Adrenal gland (tissue), 9 donors: ENCODE measurements at regions not wholly inside any gene's neighbourhood (a gene's known extent, or its start where the extent isn't known, plus 50 kb on each side); places are given as distances from the start of the nearest gene placed in this dataset.

Source experiments
- DNase-seq, 7 donors: peaks; one replicate each; pipeline ENCODE4 v3.0.0-alpha.2; 2019 to 2020
- H3K27ac ChIP-seq, 5 donors: fragments of 200-600 bp; sonication (generic) in 4 of 5; 1 replicate in 3 of 5; 2 replicates in 2 of 5; pipeline versions ENCODE4 v1.5.1 to v1.8.0; 2016 to 2020; ENCODE audit warnings: mild to moderate bottlenecking in 1 of 5
- H3K27me3 ChIP-seq: fragments of 200-600 bp; 2 replicates; pipeline ENCODE4 v1.8.0; 2021
- H3K36me3 ChIP-seq, 2 donors: fragments of 200-600 bp; replicated peaks in 1 of 2; 1 replicate in 1 of 2; 2 replicates in 1 of 2; pipeline versions ENCODE4 v1.5.1 to v1.8.0; 2018 to 2022
- H3K4me1 ChIP-seq, 2 donors: fragments of 200-600 bp; replicated peaks in 1 of 2; 1 replicate in 1 of 2; 2 replicates in 1 of 2; pipeline versions ENCODE4 v1.5.1 to v1.8.0; 2018 to 2021
- H3K4me3 ChIP-seq, 4 donors: fragments of 200-600 bp; sonication (generic) in 3 of 4; one replicate each; pipeline ENCODE4 v1.5.1; 2016 to 2018
- H3K9me3 ChIP-seq, 3 donors: fragments of 200-600 bp; sonication (generic) in 1 of 3; replicated peaks in 1 of 3; 1 replicate in 2 of 3; 2 replicates in 1 of 3; pipeline versions ENCODE4 v1.5.1 to v1.8.0; 2016 to 2021
- CTCF ChIP-seq, 6 experiments: fragments of 450-650 bp in 4 of 6; fragments of 200-600 bp in 2 of 6; sonication (generic) in 1 of 6; IDR thresholded peaks; 1 replicate in 5 of 6; 2 replicates in 1 of 6; pipeline versions ENCODE4 v1.5.1 to v1.8.0; 2016 to 2021; ENCODE audit warnings: antibody characterized with exemption in 6 of 6, mild to moderate bottlenecking in 2 of 6, moderate library complexity in 1 of 6
- POLR2A ChIP-seq, 2 donors: fragments of 450-650 bp; IDR thresholded peaks; one replicate each; pipeline ENCODE4 v1.6.1; 2017; ENCODE audit warnings: antibody characterized with exemption in 2 of 2, mild to moderate bottlenecking in 2 of 2, moderate library complexity in 1 of 2
- WGBS, 4 donors: extraction: QIAGEN DNeasy Blood & Tissue Kit in 2 of 4; methylation state at CpG; one replicate each; pipeline versions ENCODE4 v1.1.5 to v1.1.7; 2013 to 2017; 5-methylcytosine and 5-hydroxymethylcytosine counted together
- intact Hi-C, 2 donors: fragments of 100-400 bp; cut with DNase I; formaldehyde crosslinking; loops; one replicate each; pipeline versions ENCODE4 v1.14.1 to v1.15.0; 2022 to 2023
- donor health status: healthy with polysubstance abuse.
- donor health status: Bipolar disorder and iron deficiency.
- donor health status: DM: yes; HTN: yes; CAD: no.
- donor health status: DM: no; HTN: no; CAD: no.
- donor health status: DM: no; HTN: no; CAD: no.

GRCh38 chr3:64919934-64920333, 232.1 kb upstream of the ADAMTS9 start:
- Histone ChIP-seq H3K9me3 (no peaks in the 10 kb centered on the region), H3K27ac (no peak overlapping the region), H3K4me1 (peaks cover 2 to 32% of the 10 kb centered on the region in 2 donors), H3K36me3 (no peaks in the 10 kb centered on the region), H3K27me3 (no peaks in the 10 kb centered on the region), H3K4me3 (no peak overlapping the region)
- intact Hi-C loops, result no loop called here
- 72 to 98% (median 96%) methylated on average over 1 of the region's 1 CpG for WGBS, 4 donors
- TF ChIP-seq CTCF (IDR thresholded peaks at IDR 0.05) (no peak), POLR2A (IDR thresholded peaks at IDR 0.05) (no peak)
- no peak for DNase-seq

- peak overlapping the region in 1 of 5 donors; percentile 33 for H3K27ac ChIP-seq
- H3K27me3 ChIP-seq, result no peaks in the 10 kb centered on the region
- DNase-seq, result no peak
- H3K36me3 ChIP-seq, result no peaks in the 10 kb centered on the region
- H3K9me3 ChIP-seq, result no peaks in the 10 kb centered on the region
- H3K4me3 ChIP-seq, result no peak overlapping the region
- TF ChIP-seq POLR2A (IDR thresholded peaks at IDR 0.05) (no peak), CTCF (IDR thresholded peaks at IDR 0.05) (no peak)
- intact Hi-C loops, result no loop called here
- peaks cover 2 to 32% of the 10 kb centered on the region in 2 donors for H3K4me1 ChIP-seq
Measured at GRCh38 chr3:64918989-64919388, 231.2 kb upstream of the ADAMTS9 start.

- Histone ChIP-seq H3K27me3 (no peaks in the 10 kb centered on the region), H3K4me1 (peaks cover 2 to 32% of the 10 kb centered on the region in 2 donors), H3K4me3 (no peak overlapping the region), H3K27ac (peak overlapping the region in 1 of 5 donors; percentile 33), H3K9me3 (no peaks in the 10 kb centered on the region), H3K36me3 (no peaks in the 10 kb centered on the region)
- TF ChIP-seq POLR2A (IDR thresholded peaks at IDR 0.05) (no peak), CTCF (IDR thresholded peaks at IDR 0.05) (no peak)
- intact Hi-C loops, result no loop called here
- no peak for DNase-seq
- 79 to 89% (median 87%) methylated on average over 1 of the region's 1 CpG for WGBS, 4 donors
Measured at GRCh38 chr3:64917914-64918453, 230.2 kb upstream of the ADAMTS9 start.

- WGBS, 4 donors, result 65 to 74% (median 71%) methylated on average over 4 of the region's 4 CpGs
Measured at GRCh38 chr3:64916937-64917336, 229.1 kb upstream of the ADAMTS9 start.

More at GRCh38 chr3:64916937-64917336, 229.1 kb upstream of the ADAMTS9 start:
- intact Hi-C loops, result no loop called here
- DNase-seq, result no peak
- Histone ChIP-seq H3K27ac (peak overlapping the region in 2 of 5 donors; percentile 5 to 70), H3K9me3 (no peaks in the 10 kb centered on the region), H3K4me1 (peaks cover 2 to 32% of the 10 kb centered on the region in 2 donors), H3K27me3 (no peaks in the 10 kb centered on the region), H3K36me3 (no peaks in the 10 kb centered on the region), H3K4me3 (no peak overlapping the region)
- no peak for TF ChIP-seq POLR2A (IDR thresholded peaks at IDR 0.05)
- no peak for TF ChIP-seq CTCF (IDR thresholded peaks at IDR 0.05)
